ENCODE measurements at regions not wholly inside any gene's neighbourhood (a gene's known extent, or its start where the extent isn't known, plus 50 kb on each side); places are given as distances from the start of the nearest gene placed in this dataset.
A peak's percentile ranks its signal among the peaks of the same experiment; 100 is the strongest.
"Not testable (repeated sequence)": the region's sequence is repeated elsewhere in the genome, so short reads cannot be mapped to it uniquely, and the experiment has no call there.

DNA sequence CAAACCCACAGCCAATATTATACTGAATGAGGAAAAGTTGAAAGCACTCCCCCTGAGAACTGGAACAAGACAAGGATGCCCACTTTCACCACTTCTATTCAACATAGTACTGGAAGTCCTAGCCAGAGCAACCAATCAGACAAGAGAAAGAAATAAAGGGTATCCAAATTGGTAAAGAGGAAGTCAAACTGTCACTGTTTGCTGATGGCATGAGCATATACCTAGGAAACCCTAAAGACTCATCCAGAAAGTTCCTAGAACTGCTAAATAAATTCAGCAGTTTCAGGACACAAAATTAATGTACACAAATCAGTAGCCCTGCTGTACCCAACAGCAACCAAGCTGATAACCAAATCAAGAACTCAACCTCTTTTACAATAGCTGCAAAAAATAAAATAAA, 220.0 kb downstream of the SYK start:
- DNase-seq (ENCODE audit: low read depth, low spot score) = not testable (repeated sequence)

DNA sequence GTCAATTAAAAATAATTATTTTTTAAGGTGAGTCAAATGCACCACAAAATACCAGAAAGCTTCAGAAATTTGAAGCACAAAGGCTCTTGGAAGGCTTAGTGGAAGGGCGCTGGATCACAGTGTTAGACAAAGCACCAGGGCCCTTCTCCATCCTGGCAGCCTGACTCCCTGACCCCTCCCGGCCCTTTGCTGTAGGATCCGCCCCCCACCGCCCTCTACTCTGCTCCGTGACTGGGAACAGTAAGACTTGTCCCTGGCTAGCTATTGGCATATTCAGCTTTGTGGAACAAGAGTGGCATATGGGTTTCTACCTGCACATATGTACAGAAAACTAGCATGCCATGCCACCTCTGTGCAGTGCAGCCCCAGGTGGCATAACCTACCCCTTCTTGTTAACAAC, 222.1 kb downstream of the SYK start:
- DNase-seq (ENCODE audit: low read depth, low spot score) = no peak

DNA sequence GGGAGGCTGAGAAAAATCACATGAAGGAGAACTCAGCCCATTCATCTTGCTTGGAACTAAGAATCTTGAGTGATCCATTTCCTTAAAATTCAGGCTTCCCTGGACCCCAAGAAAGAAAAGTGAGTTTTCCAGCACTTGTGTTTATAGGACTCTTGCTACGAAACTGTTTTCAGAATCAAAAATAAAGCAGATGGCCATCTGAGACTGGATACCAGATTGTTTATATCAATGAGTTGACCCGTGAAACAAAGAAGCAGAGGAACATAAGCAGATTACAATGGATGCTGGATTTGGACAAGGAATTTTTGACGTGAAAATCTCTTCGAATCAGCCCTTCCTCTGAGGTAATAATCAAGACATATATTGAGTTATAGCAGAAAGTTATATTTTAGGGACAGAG, 223.2 kb downstream of the SYK start:
- DNase-seq (ENCODE audit: low read depth, low spot score) = no peak

DNA sequence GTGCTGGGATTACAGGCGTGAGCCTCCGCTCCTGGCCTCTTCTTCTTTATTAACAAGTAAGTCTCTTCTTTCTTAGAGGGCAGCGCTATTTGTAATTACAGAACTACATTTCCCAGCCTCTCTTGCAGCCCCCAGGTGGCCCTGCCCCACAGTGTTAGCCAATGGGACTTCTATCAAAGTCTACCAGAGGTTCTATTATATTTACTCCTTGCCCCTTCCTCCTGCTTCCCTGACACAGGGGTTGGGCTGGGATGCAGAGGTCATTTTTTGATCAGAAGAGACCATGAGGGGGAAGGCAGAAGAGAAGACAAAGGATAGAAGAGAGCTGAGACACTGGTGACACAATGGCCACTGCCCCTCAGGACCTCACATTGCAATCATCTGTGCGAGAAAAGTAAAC, 224.2 kb downstream of the SYK start:
- DNase-seq (ENCODE audit: low read depth, low spot score) = no peak

DNA sequence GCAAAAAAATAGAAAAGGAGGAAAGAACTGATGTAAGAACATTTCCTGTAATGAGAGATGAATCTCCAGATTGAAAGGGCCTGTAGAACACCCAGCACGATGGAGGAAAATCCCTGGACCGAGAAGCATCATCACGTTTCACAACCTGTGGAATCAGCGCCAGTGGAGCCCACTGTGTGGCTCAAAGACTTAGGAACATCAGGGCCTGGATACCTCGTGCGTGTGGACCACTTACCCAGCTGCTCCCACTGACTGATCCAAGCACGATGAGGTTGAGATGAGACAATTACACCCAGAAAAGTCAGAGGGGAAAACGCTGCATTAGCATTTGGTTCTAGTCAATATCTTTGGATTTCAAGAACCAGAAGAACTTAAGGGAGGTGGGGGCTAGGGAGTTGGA, 224.6 kb downstream of the SYK start:
- no peak for DNase-seq (ENCODE audit: low read depth, low spot score)

DNA sequence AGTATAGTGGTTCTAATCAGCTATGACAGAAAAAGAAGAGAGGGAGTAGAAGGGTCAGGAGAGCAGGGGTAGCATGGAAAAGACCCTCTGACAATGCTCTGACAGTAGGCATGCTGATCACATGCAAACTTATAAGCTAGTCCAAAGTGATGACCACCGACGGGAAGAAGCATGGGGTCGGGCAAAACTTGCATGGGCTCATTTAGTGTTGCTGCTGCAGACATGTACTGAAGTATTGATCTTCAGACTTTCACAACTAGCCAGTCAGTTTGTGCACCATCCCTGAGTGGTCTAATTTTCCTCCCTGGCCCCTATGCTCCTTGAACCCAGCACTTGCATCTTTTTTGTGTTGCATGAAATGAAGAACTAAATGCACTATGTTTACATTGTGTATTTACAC, 225.4 kb downstream of the SYK start:
- no peak for DNase-seq (ENCODE audit: low read depth, low spot score)

DNA sequence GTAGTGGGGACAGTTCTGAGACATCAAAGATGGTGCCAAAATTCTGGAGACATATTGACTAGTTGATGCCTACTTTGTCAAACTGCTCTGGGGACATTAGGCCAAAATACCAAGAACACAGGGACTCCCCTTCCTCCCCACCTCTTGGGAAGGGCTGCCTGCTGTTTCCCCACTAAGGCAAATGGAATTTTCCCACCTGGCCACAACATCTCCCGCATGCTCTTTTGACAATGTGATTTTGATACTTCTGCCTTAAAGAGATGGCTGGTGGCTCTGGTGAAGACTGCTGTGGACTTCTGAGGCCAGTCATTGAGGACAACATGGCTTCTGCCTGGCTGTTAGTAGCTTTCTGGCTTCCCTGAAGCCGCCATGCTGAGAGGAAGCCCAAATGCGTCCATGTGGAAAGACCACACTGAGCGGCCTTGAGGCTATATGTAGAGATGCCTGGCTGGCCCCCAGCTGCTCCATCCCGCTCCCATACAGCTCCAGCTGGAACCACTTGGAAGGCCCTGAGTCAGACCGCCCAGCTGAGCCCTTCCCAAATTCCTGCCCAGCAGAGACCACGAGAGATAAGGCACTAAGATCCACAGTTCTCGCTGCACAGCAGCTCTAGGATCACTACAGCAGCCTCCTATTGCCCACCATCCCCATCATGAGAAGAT, 226.7 kb downstream of the SYK start:
- no peak for DNase-seq (ENCODE audit: low read depth, low spot score)

DNA sequence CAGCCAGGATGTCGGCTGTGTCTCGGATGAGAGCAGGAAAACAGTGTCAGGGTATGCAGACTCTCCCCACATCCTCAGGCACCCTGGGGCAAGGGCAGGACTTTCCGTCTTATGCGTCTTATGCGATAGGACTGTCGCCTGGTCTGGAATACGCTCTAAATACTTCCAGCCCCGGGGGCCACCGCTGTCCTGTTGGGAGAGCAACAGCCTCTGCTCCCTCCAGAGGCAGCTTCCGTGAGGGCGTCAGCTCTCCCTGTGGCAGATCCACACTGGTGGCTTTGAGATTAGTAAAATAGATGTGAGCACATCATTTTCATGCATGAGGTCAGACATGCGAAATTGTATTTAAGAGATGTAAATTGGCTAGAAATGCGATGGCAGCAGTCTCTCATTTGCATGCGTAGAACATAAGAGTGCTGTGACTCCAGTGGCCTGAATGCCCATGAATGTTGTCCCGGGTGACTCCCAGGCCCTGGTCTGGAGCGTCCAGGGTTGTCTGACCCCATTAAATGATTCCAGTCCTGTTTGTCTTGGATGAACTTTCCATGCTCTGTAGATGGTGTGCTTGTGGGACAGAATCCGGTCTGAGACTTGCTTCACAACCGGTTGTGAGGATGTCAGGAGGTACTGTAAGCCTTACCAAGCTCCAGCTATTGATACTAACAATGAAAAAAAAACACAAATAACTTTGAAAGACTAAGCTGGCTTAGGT, 228.2 kb downstream of the SYK start:
- DNase-seq (ENCODE audit: low read depth, low spot score) = no peak

DNA sequence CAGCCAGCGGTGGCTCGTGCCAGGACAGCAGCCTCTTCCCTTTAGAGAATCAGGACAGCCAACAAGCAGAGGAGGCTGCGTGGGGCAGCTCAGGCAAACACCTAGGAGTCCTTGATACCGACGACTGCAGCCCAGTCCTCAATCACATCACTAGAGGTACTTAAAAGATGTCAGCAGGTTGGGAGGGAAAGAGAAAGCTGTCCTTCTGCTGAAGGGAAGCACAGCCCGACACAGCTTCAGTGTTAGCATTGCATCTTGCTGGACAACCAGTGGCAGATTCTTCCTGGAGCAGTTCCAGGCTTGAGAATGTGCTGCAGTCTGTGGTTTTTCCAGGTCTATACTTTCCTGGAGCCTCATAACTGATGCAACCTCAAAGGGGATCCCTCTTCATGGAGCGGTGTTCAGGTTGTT, 230.5 kb downstream of the SYK start:
- DNase-seq (ENCODE audit: low read depth, low spot score) = no peak

DNA sequence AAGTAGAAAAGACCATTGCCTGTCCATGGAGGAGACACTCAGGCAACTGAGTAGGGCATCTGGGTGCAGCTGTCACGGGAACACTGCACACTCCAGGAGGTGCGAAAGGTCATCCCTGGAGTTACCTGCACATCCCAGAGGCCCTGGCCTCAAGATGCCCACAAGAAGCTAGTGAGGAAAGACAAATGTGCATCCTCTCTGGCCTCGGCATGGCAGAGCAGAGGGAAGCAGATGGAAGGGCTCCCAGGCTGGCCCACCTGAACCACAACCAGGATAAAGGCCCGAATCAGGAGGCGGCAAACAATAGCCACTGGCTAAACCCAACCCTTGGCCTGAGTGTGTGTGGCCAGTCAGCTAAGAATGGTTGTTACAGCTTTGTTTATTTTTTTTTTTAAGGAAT, 231.7 kb downstream of the SYK start:
- DNase-seq (ENCODE audit: low read depth, low spot score) = no peak

DNA sequence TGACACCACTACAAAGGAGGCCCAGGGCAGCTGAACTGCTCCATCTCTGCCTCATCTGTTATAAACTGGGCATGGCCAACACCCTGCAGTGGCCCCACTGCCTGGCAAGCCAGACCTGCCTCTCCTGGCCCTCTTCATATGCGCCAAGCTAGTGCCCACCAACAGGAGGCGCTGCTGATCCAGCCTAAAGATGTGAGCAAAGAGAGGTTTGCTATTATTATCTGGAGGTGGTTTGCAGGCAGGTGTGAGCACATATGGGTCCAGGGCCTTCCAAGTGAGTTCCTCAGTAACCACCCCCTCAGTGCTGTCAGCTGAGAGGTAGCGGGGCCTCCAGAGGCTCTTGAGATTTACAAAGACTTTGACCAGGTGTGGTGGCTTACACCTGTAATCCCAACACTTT, 232.2 kb downstream of the SYK start:
- no peak for DNase-seq (ENCODE audit: low read depth, low spot score)

DNA sequence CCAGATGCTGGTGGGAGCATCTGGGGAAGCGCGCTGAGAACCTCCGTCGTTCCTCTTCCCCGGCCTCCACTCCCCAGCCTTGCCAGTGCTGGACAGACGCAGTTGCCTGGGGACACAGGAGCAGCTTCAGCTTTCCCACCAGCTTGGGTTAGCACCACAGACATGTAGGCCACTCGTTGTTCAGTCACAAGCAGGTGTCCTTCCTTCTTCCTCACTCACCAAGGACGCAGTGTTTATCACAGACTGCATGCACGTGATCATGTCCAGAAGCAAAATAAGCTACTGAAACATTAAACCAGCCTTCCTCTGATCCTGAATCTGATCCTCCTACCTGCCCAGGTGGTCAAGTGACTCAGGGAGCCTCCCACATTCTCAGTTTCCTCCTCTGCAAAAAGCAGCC, 232.9 kb downstream of the SYK start:
- no peak for DNase-seq (ENCODE audit: low read depth, low spot score)

DNA sequence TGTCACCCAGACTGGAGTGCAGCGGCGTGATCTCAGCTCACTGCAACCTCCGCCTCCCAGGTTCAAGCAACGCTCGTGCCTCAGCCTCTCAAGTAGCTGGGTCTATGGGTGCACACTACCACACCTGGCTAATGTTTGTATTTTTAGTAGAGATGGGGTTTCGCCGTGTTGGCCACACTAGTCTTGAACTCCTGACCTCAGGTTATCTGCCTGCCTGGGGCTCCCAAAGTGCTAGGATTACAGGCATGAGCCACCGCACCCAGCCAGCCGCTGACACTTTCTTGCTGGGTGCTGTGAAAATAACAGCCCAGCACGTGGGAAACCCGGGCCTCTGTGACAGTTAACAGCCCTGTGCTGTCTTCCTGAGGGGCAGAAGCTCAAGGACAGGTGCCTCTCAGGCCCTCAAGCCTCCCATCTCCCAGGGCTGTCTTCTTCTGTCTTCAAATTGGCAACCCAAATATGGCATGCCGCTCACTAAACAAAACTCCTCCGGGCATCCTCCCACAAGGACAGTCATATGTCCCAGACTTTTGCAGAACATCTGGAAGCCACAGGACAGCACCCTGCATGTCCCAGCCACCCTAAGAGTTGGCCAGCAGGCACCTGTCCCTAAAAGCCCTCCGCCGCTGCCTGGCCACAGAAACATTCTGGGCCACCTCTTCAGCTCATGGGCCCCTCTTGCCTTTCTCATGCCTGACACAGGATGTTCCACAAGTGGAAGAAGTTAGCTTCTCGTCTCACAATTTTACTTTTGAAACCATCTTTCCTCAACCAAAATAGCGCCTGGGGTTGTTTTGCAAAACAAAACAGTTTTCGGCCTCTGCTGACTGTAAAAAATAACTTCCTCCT, 233.6 kb downstream of the SYK start:
- no peak for DNase-seq (ENCODE audit: low read depth, low spot score)

DNA sequence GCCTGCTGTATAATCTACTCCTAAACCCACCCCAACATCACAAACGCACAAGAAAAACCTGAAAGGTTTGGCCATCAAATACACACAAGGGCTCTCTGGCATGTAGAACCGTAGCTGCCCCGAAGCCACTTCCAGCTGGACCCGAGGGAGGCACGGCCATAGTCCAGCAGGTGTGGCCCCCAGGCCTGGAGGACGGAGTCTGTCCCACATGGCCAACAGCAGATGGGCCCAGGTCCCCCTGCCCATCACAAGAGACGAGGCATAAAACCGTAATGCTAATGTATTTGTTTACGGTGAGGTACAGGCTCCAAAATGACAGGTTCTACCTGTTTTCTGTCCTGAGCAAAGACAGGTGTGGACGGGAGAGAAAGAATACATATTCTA, 234.2 kb downstream of the SYK start:
- no peak for DNase-seq (ENCODE audit: low read depth, low spot score)

DNA sequence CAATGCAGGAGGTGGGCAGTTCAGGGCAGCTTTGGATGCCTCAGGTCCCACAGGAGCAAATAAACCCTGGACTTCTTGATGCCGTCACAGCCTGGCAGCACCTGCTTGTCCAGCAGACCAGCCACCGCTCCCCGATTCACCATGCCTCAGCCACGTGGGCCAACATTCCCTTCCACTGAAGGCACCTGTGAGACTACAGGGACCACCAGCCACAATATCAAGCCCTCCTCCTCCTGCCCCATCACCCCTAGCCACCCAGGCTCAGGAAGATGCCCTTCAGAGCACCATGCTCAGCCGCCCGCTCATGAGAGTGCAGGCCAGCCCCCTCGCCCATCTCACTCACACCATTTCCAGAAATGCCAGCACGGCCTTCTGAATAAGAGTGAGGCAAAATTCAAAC, 234.7 kb downstream of the SYK start:
- DNase-seq (ENCODE audit: low read depth, low spot score) = no peak

DNA sequence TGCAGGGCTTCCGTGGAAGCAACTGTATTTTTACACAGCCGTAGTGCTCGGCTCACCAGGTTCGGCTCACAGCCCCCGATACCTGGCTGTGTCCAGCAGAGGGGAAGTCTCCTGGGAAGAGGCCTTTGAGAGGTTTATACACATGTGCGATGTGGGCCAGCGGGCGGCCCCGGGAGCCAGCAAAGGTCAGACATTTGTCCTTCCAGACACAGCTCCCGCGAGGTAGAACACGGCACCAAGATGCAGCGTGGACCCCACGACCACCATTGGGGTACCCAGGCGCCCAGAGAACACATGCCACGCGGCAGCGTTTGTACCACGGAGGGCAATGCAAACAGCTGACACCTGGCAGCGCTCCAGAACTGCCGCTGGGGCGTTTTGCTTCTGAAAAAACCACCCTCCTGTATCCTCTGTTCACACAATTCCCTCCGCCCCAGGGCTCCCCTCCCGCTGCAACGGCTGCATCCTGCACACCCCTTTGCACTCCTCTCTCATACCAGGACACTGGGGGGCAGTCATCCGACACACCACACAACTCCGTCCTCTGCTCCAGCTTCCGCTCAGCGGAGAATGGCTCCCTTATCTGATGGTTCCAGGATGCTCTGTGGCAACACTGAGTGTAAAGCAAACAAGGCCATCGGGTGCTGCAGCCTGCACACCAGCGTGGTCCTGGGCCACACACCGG, 235.3 kb downstream of the SYK start:
- DNase-seq (ENCODE audit: low read depth, low spot score) = peak; percentile 88

DNA sequence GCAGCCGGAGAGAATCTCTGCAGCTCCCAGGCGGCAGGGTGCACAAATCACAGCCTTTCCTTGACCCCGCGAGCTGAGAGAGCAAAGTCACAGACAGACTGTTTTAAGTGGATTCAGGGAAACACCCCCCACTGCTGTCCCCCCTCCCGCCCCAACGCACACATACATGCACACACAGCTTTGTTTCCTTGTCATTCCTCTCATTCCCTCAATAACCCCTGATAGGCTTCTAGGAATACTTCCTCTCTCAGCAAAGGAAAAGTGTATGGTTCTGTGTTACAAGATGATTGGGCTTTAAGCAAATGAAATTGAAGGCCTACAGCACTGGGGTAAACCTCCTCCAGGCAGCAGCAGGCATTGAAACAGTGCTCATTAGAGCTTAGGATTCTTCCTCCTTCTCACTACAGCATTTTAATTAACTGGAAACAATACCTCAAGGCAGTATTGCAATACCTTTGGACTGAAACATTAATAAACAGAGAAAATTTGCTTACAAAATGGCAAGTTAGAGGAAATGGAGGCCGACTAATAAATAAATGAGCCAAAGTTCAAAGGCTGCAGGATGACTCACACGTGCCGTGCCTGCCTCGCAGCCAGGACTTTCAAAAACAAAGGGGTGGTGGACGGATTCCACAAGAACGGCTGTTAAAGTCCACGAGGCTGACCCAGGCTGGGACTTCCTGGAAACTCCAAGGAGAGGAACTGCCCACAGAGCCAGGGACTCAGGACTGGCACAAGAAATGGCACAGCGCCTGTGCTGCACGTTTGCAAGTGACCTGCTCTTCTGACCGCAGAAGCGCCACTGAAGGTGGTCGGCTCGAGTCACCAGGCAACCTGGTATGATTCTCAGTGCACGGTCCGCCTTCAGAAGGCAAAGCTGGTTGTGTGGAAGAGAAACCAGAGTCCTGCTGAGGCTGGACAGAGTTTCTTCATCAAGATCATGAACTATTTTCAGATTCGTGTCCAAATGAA, 236.2 kb downstream of the SYK start:
- DNase-seq (ENCODE audit: low read depth, low spot score) = peak; percentile 73

DNA sequence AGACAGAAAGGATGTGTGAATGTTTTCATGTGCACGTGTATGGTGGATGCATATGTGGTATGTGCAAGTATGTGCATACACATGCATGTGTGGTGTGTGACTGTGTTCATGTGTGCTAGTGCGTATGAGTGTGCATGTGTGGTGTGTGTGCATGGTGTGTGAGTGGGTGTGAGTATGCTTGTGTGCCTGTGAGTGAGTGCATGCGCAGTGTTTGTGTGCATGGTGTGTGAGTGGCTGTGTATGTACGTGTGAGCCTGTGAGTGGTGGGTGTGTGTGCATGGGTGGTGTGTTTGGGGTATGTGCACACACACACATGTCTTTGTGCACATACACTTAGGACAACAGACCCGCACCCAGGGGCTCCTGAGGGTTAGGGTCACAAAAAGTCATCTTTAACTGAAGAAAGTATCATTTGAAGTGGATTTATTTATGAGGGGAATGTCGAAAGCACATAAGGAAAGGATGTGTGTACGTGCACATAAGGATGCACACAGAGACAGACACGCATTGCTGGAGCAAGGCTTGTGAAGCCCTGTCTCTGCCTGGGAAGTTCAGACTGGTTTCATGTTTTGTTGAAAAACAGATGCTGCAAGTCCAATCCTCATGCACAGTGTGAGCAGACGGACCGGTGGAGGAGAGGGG, 237.0 kb downstream of the SYK start:
- DNase-seq (ENCODE audit: low read depth, low spot score) = no peak

DNA sequence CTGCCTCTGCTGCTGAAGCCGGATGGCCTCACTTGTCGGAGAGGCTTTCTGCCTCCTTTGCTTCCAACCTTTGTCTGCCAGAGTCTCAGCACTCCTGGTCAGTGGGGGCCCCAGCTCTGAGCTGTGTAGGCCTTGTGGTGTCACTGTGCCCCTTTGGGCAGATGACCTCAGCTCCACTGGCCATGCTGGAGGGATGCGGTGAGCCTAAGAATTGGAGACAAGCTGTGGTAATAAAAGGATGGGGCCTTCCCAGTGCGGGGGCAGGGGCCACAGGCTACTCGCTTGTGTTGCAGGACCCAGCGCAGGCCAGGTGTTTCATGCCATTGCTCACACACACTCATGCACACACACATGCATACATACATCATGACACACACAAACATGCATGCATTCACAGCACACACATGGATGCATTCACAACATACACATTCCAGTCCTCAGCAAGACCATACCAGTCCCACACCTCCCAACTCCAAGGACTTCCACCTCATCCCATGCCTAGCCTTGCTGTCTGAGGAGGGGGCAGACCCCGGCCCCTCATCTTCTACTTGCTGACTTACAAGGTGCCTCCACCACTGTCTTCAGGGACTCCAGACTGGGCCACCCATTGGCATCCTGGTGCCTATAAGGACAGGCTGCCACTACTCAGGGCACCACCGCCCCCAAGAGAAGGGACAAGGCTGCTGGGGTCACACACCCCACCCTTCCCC, 237.7 kb downstream of the SYK start:
- DNase-seq (ENCODE audit: low read depth, low spot score) = no peak

DNA sequence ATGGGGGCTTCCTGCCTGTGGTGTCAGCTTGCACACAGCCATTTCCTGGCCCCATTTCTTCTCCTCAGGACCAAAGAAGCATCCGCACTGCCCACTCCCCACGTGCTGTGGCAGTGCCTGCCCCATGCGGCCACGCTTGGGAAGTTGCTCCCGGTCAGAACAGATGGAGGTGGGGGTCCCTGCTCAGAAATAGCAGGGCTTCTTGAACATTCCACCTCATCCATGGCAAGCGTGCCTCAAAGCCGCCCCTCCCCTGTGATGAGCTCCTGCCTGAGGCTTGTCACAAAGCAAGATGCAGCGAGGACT, 238.2 kb downstream of the SYK start:
- DNase-seq (ENCODE audit: low read depth, low spot score) = no peak

All from pulmonary artery endothelial cell (primary cell).